HG02798 (cell line): ENCODE measurements at regions not wholly inside any gene's neighbourhood (a gene's known extent, or its start where the extent isn't known, plus 50 kb on each side); places are given as distances from the start of the nearest gene placed in this dataset.
"Not testable (repeated sequence)": the region's sequence is repeated elsewhere in the genome, so short reads cannot be mapped to it uniquely, and the experiment has no call there.

ENCODE experiments used
- ATAC-seq: cut with Tn5 transposase; IDR thresholded peaks from one replicate; pipeline ENCODE4 v1.9.1; 2021; ENCODE audit warnings: mild to moderate bottlenecking; ENCODE audit not compliant: unreplicated experiment, poor library complexity

GRCh38 chr6:93894521-93894920 is 475.2 kb upstream of the EPHA7 start:
- no peak for ATAC-seq

- no peak for ATAC-seq
These were observed 470.4 kb upstream of the EPHA7 start for GRCh38 chr6:93889713-93890112.

DNA sequence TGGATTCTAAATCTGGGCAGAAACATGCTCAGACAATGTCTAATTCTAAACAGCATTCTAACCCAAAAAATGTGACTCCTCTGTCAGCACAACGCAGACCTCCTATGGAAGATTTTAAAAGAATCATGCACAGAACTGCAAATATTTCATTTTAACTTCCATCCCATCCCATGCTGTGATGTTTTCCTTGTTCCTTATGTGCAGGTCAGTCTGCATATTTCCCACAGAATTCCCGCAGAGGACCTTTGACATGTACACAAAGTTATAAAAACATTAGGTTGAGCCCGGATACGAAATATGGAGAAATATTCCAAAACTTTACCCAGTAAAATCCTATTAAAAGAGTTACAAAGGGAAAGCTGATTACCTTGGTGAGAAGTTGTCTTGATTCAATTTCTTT is 467.1 kb upstream of the EPHA7 start:
- ATAC-seq = no peak

- no peak for ATAC-seq
These were observed 440.6 kb upstream of the EPHA7 start for GRCh38 chr6:93859971-93860370.

GRCh38 chr6:93858213-93858612 is 438.9 kb upstream of the EPHA7 start:
- no peak for ATAC-seq

GRCh38 chr6:93849857-93850256 is 430.5 kb upstream of the EPHA7 start:
- ATAC-seq = no peak

DNA sequence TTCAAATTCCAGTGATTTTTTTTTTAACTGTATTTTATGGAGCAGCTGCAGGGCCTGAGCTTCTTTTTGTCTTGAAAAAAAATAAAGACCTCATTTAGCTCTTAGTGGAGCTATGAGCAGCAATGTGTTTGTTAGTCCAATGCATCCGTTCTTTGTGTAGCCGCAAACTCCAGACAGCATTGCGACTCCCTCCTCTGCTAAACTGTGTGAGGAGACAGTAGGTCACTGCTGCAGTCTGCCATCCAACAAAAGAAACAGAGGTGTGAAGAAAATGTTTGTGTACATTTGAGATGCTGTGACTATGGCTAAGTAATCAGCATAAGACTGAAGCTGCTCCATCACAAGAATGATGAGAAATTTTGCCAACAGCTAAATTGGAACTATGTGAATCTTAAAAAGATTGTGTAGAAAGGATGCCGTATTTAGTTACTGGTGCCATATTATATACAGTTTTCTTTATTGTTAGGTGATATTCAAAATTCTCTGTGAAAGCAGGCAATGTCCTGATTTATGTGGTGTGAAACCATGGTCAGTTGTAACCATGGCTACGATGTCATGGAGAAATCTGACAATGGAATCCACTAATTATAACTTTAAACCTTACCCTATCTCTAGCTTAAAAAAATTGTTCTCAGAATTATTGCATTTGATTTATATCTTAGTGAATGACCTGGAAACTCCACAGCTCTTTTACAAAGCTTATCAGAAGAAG is 428.8 kb upstream of the EPHA7 start:
- no peak for ATAC-seq

DNA sequence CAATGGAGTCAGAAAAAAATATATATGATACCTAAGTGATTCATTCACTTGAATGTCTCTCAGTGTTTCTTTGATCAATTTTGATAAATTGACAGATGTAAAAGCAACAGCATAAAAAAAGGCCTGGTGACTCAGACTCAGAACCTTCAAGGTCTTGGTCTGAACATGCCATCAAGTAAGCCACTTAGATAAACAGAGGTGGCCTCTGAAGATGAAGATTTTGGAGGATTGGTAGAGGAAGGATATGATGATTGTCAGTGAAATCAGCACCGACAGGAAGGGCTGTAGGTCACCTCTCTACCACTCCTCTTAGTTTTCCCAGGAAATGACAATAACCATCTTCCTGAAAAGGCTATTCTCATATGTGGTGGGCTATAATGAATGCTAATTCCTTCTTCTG is 422.8 kb upstream of the EPHA7 start:
- no peak for ATAC-seq

GRCh38 chr6:93835451-93836145 is 416.2 kb upstream of the EPHA7 start:
- not testable (repeated sequence) for ATAC-seq

GRCh38 chr6:93835026-93835425 is 415.7 kb upstream of the EPHA7 start:
- ATAC-seq = not testable (repeated sequence)

DNA sequence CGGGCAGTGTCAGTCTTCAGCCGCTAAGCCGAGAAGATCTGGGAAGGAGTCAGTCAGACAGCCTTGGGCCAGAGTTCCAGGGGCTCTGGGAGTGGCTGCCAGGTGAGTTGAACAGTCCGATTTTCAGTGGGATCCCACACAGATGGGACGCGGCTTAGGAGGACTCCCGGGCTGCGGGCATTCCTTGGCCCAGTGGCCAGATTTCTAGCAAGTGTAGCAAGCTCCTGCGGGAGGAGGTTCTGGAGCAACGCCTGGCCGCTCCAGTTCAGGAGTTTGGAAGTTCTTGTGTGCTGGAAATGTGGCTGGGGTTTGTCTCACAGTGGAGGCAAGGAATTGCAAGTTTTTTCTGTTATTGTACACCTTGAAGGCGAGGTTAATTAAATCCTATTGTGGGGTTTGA is 414.0 kb upstream of the EPHA7 start:
- ATAC-seq = not testable (repeated sequence)

DNA sequence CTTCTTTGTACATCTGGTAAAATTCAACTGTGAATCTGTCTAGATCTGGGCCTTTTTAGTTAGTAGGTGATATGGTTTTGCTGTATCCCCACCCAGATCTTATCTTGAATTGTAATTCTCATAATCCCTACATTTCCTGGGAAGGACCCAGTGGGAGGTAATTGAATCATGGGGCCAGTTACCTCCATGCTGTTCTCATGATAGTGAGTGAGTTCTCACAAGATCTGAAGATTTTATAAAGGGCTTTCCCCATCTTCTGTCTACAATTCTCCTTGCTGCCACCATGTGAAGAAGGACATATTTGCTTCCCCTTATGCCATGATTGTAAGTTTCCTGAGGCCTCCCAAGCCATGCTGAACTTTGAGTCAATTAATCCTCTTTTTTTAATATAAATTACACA is 410.4 kb upstream of the EPHA7 start:
- not testable (repeated sequence) for ATAC-seq

- ATAC-seq = no peak
These were observed 409.6 kb upstream of the EPHA7 start for GRCh38 chr6:93829009-93829408.

DNA sequence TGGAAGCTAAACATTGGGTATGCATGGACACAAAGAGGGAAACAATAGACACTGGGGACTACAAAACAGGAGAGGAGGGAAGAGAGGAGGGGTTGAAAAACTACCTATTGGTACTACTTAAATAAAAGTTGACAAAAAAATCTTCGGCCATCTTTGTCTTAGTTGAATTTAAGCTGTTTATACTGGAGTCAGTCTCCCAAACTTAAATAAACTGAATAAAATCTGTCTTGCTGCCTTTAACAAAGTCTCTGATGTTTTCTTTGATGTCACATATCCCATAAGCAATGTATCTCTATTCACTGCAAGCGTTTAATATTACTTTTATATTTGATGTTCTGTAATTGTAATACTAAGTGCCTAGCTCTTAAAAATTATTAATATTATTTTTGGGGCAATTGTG is 409.2 kb upstream of the EPHA7 start:
- ATAC-seq = no peak

DNA sequence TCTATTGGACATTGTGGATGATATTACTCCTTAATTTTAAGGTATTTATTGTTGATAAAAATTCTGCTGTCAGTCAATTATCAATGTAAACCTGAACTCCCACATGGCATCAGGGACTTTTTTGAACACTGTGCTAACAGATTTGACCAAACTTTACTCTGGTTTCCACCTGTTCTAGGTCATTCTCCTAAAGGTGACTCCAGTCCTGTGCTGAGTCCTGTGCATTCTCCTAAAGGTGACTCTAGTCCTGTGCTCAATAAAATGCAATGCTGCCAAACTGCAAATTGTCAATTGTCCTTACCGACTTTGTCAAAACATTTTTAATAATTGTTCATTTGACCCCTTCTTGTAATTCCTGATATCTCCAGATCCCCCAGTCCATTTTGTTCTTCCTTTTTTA is 408.4 kb upstream of the EPHA7 start:
- ATAC-seq = no peak

GRCh38 chr6:93825950-93826349 is 406.6 kb upstream of the EPHA7 start:
- no peak for ATAC-seq

GRCh38 chr6:93823489-93823888 is 404.1 kb upstream of the EPHA7 start:
- no peak for ATAC-seq

DNA sequence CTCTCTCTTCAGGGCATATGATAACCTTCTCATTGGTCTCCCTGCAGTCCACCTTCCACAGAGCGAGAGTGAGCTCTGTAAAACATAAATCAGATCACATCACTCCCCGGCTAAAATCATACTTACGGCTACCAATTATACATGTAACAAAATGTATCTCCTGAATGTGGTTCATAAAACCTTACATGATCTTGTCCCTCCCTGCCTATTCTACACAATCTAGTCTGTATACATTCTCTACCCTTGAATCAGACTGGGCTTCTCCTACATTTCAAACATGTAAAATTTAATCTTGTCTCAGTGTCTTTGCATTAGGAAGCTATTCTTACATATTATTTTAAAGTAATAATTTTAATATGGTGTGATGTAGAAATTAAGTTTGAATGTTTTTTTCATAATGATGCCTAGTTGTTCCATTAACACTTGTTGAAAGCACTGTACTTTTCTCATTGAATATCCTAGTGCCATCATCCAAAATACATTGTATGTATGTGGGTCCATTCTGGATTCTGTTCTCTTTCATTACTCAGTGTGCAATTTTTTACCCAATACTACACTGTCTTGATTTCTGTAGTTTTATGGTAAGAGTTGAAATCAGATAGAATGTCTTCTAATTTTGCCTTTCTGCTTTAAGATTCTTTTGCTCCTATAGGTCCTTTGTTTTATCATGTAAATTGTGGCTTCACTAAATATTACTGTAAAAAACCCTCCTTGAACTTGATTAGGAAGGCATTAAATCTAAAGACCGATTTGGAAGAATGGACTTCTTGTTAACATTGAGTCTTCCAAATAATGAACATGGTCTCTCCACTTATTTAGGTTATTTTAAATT is 403.3 kb upstream of the EPHA7 start:
- ATAC-seq = no peak

GRCh38 chr6:93821953-93822352 is 402.6 kb upstream of the EPHA7 start:
- ATAC-seq = no peak

DNA sequence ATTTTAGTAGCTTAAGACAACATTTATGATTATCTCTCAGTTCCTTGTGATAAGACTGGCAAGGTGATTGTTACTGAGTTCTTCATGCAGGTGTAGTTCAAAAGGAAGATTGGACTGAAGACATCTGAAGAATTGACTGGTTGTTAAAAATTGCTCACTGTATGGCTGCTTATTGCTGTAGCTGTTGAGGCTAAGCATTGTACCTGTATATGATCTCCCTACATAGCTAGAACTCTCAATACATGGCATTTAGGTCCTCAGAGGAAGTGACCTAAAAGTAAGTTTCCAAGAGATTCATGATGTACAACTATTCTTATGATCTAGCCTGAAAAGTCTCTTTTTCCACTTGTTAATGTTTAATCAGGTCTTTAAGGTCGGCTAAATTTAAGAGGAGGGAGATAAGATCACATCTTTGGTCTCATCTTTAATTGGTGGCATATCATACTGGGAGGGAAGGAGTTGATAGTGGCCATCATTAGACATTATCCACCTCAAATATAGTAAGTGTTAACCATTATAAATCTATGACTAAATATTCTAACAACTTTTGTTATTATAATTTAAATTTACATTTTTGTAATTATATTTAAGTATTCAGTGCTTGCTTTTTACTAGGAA is 401.2 kb upstream of the EPHA7 start:
- ATAC-seq = no peak

DNA sequence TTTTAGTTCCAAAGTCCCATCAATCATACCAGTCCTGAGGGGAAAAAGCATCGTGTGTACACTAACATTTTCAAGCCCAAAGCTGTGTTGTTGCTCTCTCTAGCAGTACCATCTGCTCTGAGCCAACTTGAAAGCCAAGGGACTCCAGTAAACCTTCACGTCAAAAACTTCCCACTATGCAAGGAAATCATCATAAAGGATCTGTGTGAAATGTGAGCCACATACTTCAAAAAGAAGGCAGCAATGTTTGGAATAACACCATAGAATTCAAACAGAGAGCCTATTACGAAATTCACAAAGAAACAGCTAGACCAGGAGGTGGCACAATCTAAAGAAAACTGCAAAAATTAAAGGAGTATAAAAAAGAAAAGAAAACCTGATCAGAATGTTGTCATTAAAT is 399.8 kb upstream of the EPHA7 start:
- no peak for ATAC-seq
